Cardiac fibroblast (primary cell): ENCODE measurements at regions not wholly inside any gene's neighbourhood (a gene's known extent, or its start where the extent isn't known, plus 50 kb on each side); places are given as distances from the start of the nearest gene placed in this dataset.

Experiments
- DNase-seq, 2 donors: peaks; one replicate each; pipeline versions ENCODE4 v3.0.0 to v3.0.0-alpha.2; 2010; ENCODE audit warnings: low read depth in 2 of 2
- H3K4me3 ChIP-seq, 2 donors: replicated peaks in 1 of 2; 1 replicate in 1 of 2; 2 replicates in 1 of 2; pipeline ENCODE4 v1.5.1; 2011; ENCODE audit warnings: low read depth in 2 of 2, low read length in 2 of 2, mild to moderate bottlenecking in 2 of 2, moderate library complexity in 1 of 2
- CTCF ChIP-seq: IDR thresholded peaks from one replicate; pipeline ENCODE4 v1.5.1; 2011; ENCODE audit warnings: low read depth, mild to moderate bottlenecking, low read length, inconsistent platforms

- peak; percentile 53 to 72 for DNase-seq
- no peak overlapping the region for H3K4me3 ChIP-seq
- TF ChIP-seq CTCF: no peak
Observed at GRCh38 chr9:13705373-13705772, 425.9 kb upstream of the MPDZ start.

GRCh38 chr9:13690595-13690994 lies 411.1 kb upstream of the MPDZ start:
- no peak for TF ChIP-seq CTCF
- DNase-seq: peak in 1 of 2 donors; percentile 48
- no peak overlapping the region for H3K4me3 ChIP-seq

GRCh38 chr9:13689925-13690324 lies 410.4 kb upstream of the MPDZ start:
- no peak for TF ChIP-seq CTCF
- H3K4me3 ChIP-seq: no peak overlapping the region
- peak in 1 of 2 donors; percentile 9 for DNase-seq

GRCh38 chr9:13688990-13689600 lies 409.6 kb upstream of the MPDZ start:
- DNase-seq: peak; percentile 49 to 59
- peak; percentile 52 for TF ChIP-seq CTCF
- H3K4me3 ChIP-seq: no peak overlapping the region

GRCh38 chr9:13688223-13688989 lies 408.9 kb upstream of the MPDZ start:
- no peak overlapping the region for H3K4me3 ChIP-seq
- no peak for TF ChIP-seq CTCF
- peak; percentile 24 to 30 for DNase-seq

GRCh38 chr9:13684656-13685055 lies 405.2 kb upstream of the MPDZ start:
- no peak overlapping the region for H3K4me3 ChIP-seq
- peak in 1 of 2 donors; percentile 38 for DNase-seq
- TF ChIP-seq CTCF: no peak
